G401 (cell line): ENCODE measurements at regions not wholly inside any gene's neighbourhood (a gene's known extent, or its start where the extent isn't known, plus 50 kb on each side); places are given as distances from the start of the nearest gene placed in this dataset.
A peak's percentile ranks its signal among the peaks of the same experiment; 100 is the strongest.

Source experiments
- DNase-seq: peaks from one replicate; pipeline ENCODE4 v3.0.0-alpha.2; 2015; ENCODE audit warnings: low spot score
- in situ Hi-C: cut with HindIII; loops from 2 replicates; pipeline ENCODE4 v1.10.0; 2016; ENCODE audit warnings: low sequenced_read_pairs, mixed read lengths

GRCh38 chr6:28585335-28585734 lies 59.7 kb downstream of the GPX5 start:
- in situ Hi-C loops, result no loop called here
- DNase-seq, result no peak

- DNase-seq, result no peak
- in situ Hi-C loops, result no loop called here
Observed at GRCh38 chr6:28586324-28586723, 60.6 kb downstream of the GPX5 start.

GRCh38 chr6:28586962-28587745 lies 61.5 kb downstream of the GPX5 start:
- DNase-seq, result peak; percentile 93
- in situ Hi-C loops, result no loop called here

- DNase-seq, result peak; percentile 70
- in situ Hi-C loops, result no loop called here
Observed at GRCh38 chr6:28587746-28588075, 62.0 kb downstream of the GPX5 start.

- in situ Hi-C loops, result no loop called here
- no peak for DNase-seq
Observed at GRCh38 chr6:28588666-28589065, 63.0 kb downstream of the GPX5 start.

- peak; percentile 93 for DNase-seq
- in situ Hi-C loops, result no loop called here
Observed at GRCh38 chr6:28589234-28589956, 63.7 kb downstream of the GPX5 start.

GRCh38 chr6:28589957-28590349 lies 64.3 kb downstream of the GPX5 start:
- in situ Hi-C loops, result no loop called here
- peak; percentile 45 for DNase-seq

GRCh38 chr6:28597217-28597835 lies 71.6 kb downstream of the GPX5 start:
- DNase-seq, result peak; percentile 83
- in situ Hi-C loops, result no loop called here

GRCh38 chr6:28597924-28598722 lies 72.4 kb downstream of the GPX5 start:
- in situ Hi-C loops, result no loop called here
- peak; percentile 68 for DNase-seq

GRCh38 chr6:28598757-28599686 lies 73.3 kb downstream of the GPX5 start:
- in situ Hi-C loops, result no loop called here
- no peak for DNase-seq

GRCh38 chr6:28600245-28600644 lies 74.6 kb downstream of the GPX5 start:
- DNase-seq, result no peak
- in situ Hi-C loops, result no loop called here

- DNase-seq, result no peak
- in situ Hi-C loops, result no loop called here
Observed at GRCh38 chr6:28603891-28604290, 78.2 kb downstream of the GPX5 start.

GRCh38 chr6:28606424-28607391 lies 81.0 kb downstream of the GPX5 start:
- in situ Hi-C loops, result no loop called here
- peak; percentile 79 for DNase-seq

- in situ Hi-C loops, result no loop called here
- DNase-seq, result no peak
Observed at GRCh38 chr6:28607990-28608389, 82.3 kb downstream of the GPX5 start.

- in situ Hi-C loops, result no loop called here
- no peak for DNase-seq
Observed at GRCh38 chr6:28609672-28610071, 84.0 kb downstream of the GPX5 start.

GRCh38 chr6:28615616-28615954 lies 89.9 kb downstream of the GPX5 start:
- in situ Hi-C loops, result no loop called here
- no peak for DNase-seq

GRCh38 chr6:28615955-28616747 lies 90.5 kb downstream of the GPX5 start:
- DNase-seq, result no peak
- in situ Hi-C loops, result no loop called here
